ENCODE measurements at regions not wholly inside any gene's neighbourhood (a gene's known extent, or its start where the extent isn't known, plus 50 kb on each side); places are given as distances from the start of the nearest gene placed in this dataset.

GRCh38 chr5:5792106-5792505 lies 369.6 kb downstream of the ICE1 start:
- TF ChIP-seq CTCF (conservative IDR thresholded peaks at IDR 0.05 in 1 of 2, IDR thresholded peaks at IDR 0.05 in 1 of 2; ENCODE audit: low read depth in 1 of 2, low read length in 2 of 2) (no peak), EZH2 (IDR thresholded peaks at IDR 0.05; ENCODE audit: low read length, missing control alignments) (no peak)

Data from fibroblast of lung (primary cell).